ENCODE measurements at regions not wholly inside any gene's neighbourhood (a gene's known extent, or its start where the extent isn't known, plus 50 kb on each side); places are given as distances from the start of the nearest gene placed in this dataset.

DNA sequence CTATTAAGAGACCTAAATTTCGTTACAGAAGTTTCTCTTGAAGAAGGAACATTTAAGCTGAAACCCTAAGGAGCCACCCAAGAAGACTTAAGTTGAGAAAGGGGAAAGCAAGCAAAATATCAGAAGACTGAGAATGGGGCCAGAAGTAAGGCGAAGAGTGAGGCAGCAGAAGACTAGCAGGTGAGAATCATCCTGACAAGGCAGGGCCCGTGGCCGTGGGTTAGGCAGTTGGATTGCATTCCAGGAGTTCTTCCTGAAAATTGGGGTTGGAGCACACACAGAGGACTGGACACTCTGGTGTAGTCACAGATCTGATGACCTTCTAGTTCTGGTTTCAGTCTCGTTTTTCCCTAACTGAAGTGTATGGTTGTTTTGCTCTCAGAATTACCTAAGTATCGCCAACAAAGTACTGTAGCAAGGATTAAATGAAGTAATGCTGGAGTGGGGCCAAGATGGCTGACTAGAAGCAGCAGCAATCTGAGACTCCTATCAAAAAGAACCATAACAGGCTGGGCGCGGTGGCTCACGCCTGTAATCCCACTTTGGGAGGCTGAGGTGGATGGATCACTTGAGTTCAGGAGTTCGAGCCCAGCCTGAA lies 94.4 kb upstream of the GUCY1A1 start:
- H3K36me3 ChIP-seq (ENCODE audit: insufficient read depth, low read length): no peaks in the 10 kb centered on the region
- H3K4me1 ChIP-seq (ENCODE audit: insufficient read depth, low read length, severe bottlenecking): no peaks in the 10 kb centered on the region
- H3K9me3 ChIP-seq (ENCODE audit: low read length): no peaks in the 10 kb centered on the region
- no peak overlapping the region for H3K4me2 ChIP-seq (ENCODE audit: low read length)
- no peak overlapping the region for H2AFZ ChIP-seq (ENCODE audit: low read length)
- no peaks in the 10 kb centered on the region for H3F3A ChIP-seq (ENCODE audit: insufficient read depth, low read length)
- H3K79me2 ChIP-seq (ENCODE audit: insufficient read depth, low read length): no peaks in the 10 kb centered on the region
- no peak overlapping the region for H3K9ac ChIP-seq (ENCODE audit: low read length)
- TF ChIP-seq, protein P1, sequence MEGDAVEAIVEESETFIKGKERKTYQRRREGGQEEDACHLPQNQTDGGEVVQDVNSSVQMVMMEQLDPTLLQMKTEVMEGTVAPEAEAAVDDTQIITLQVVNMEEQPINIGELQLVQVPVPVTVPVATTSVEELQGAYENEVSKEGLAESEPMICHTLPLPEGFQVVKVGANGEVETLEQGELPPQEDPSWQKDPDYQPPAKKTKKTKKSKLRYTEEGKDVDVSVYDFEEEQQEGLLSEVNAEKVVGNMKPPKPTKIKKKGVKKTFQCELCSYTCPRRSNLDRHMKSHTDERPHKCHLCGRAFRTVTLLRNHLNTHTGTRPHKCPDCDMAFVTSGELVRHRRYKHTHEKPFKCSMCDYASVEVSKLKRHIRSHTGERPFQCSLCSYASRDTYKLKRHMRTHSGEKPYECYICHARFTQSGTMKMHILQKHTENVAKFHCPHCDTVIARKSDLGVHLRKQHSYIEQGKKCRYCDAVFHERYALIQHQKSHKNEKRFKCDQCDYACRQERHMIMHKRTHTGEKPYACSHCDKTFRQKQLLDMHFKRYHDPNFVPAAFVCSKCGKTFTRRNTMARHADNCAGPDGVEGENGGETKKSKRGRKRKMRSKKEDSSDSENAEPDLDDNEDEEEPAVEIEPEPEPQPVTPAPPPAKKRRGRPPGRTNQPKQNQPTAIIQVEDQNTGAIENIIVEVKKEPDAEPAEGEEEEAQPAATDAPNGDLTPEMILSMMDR (IDR thresholded peaks at IDR 0.05; ENCODE audit: low read length): no peak
- no peak for TF ChIP-seq EZH2 (IDR thresholded peaks at IDR 0.05; ENCODE audit: borderline replicate concordance, low read length)
- H4K20me1 ChIP-seq (ENCODE audit: insufficient read depth, low read length): no peaks in the 10 kb centered on the region
- no peak overlapping the region for H3K4me3 ChIP-seq (ENCODE audit: low read depth, low read length, poor library complexity, severe bottlenecking)
- no peak overlapping the region for H3K27ac ChIP-seq (ENCODE audit: low read depth, low read length, poor library complexity, severe bottlenecking)
- no peaks in the 10 kb centered on the region for H3K9me2 ChIP-seq (ENCODE audit: low read depth, low read length)
- no peaks in the 10 kb centered on the region for H3K27me3 ChIP-seq (ENCODE audit: insufficient read depth, low read length)

DNA sequence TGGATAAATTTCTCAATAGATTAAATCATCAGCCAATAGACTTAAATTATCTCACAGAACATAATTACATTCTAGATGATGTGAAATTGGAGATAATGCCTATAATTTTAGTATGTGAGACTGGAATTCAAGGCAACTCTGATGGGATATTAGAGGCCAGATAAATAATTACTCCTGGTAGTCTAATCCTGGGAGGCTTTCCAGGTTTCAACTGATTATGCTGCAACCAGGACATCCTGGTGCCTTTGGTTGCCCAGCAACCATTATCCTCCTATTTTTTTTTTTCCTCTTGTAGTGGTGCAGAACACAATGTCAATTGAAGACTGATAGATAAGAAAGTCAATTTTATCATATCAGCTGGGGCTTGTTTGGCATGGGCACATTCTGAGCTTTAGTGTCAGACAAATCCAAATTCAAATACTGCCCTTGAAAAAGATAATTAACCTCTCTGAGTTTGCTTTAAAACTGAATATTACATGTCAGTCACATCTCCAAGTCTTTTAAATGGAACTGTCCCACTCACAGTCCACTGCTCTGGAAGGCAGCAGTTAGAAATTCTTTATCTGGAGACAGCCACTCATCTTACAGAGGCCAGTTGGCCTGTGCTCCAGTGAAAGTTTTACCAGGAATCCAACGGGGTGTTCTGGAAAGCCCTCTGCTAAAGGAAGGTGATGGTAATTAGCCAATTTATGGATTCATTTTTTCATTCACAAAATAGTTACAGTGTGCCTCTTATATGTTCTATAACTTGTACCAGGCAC lies 95.3 kb upstream of the GUCY1A1 start:
- Histone ChIP-seq H3K9me2 (ENCODE audit: low read depth, low read length) (no peaks in the 10 kb centered on the region), H3K4me2 (ENCODE audit: low read length) (no peak overlapping the region), H3K9ac (ENCODE audit: low read length) (no peak overlapping the region), H3K9me3 (ENCODE audit: low read length) (no peaks in the 10 kb centered on the region), H3K27ac (ENCODE audit: low read depth, low read length, poor library complexity, severe bottlenecking) (no peak overlapping the region), H3F3A (ENCODE audit: insufficient read depth, low read length) (no peaks in the 10 kb centered on the region), H4K20me1 (ENCODE audit: insufficient read depth, low read length) (no peaks in the 10 kb centered on the region), H3K79me2 (ENCODE audit: insufficient read depth, low read length) (no peaks in the 10 kb centered on the region), H3K4me1 (ENCODE audit: insufficient read depth, low read length, severe bottlenecking) (no peaks in the 10 kb centered on the region), H3K27me3 (ENCODE audit: insufficient read depth, low read length) (no peaks in the 10 kb centered on the region), H3K4me3 (ENCODE audit: low read depth, low read length, poor library complexity, severe bottlenecking) (no peak overlapping the region), H3K36me3 (ENCODE audit: insufficient read depth, low read length) (no peaks in the 10 kb centered on the region), H2AFZ (ENCODE audit: low read length) (no peak overlapping the region)
- TF ChIP-seq, protein P1 (IDR thresholded peaks at IDR 0.05; ENCODE audit: low read length): no peak
- TF ChIP-seq EZH2 (IDR thresholded peaks at IDR 0.05; ENCODE audit: borderline replicate concordance, low read length): no peak

DNA sequence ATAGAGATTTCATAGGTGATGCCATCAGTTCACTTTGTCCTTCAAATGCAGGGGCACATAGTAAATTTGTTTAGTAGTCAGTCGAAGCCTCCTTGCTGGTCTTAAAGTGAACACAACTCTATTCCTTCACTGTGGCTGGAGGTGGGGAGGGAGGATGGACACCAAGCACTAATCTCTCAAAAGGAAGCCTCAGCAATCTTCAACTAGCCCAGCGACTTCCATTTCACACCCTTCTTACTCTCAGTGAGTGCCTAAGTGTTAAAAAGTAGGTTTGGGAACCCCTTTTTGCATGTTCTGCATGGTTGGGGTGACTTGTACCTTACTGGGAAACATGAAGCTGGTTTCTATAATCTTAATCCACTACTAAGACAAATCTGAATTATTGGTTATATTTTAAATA lies 96.0 kb upstream of the GUCY1A1 start:
- Histone ChIP-seq H3F3A (ENCODE audit: insufficient read depth, low read length) (no peaks in the 10 kb centered on the region), H3K9me3 (ENCODE audit: low read length) (no peaks in the 10 kb centered on the region), H3K4me2 (ENCODE audit: low read length) (no peak overlapping the region), H3K4me1 (ENCODE audit: insufficient read depth, low read length, severe bottlenecking) (no peaks in the 10 kb centered on the region), H3K27ac (ENCODE audit: low read depth, low read length, poor library complexity, severe bottlenecking) (no peak overlapping the region), H3K4me3 (ENCODE audit: low read depth, low read length, poor library complexity, severe bottlenecking) (no peak overlapping the region), H4K20me1 (ENCODE audit: insufficient read depth, low read length) (no peaks in the 10 kb centered on the region), H3K36me3 (ENCODE audit: insufficient read depth, low read length) (no peaks in the 10 kb centered on the region), H3K27me3 (ENCODE audit: insufficient read depth, low read length) (no peaks in the 10 kb centered on the region), H3K9me2 (ENCODE audit: low read depth, low read length) (no peaks in the 10 kb centered on the region), H3K79me2 (ENCODE audit: insufficient read depth, low read length) (no peaks in the 10 kb centered on the region), H2AFZ (ENCODE audit: low read length) (no peak overlapping the region), H3K9ac (ENCODE audit: low read length) (no peak overlapping the region)
- TF ChIP-seq, protein P1 (IDR thresholded peaks at IDR 0.05; ENCODE audit: low read length): no peak
- TF ChIP-seq EZH2 (IDR thresholded peaks at IDR 0.05; ENCODE audit: borderline replicate concordance, low read length): no peak

Measured in OCI-LY1 (cell line).